RKO (cell line): ENCODE measurements at regions not wholly inside any gene's neighbourhood (a gene's known extent, or its start where the extent isn't known, plus 50 kb on each side); places are given as distances from the start of the nearest gene placed in this dataset.
A peak's percentile ranks its signal among the peaks of the same experiment; 100 is the strongest.
"Not testable (repeated sequence)": the region's sequence is repeated elsewhere in the genome, so short reads cannot be mapped to it uniquely, and the experiment has no call there.

Source experiments
- DNase-seq: peaks from one replicate; pipeline ENCODE4 v3.0.0-alpha.2; 2016; ENCODE audit warnings: low spot score

- not testable (repeated sequence) for DNase-seq
Observed at GRCh38 chr5:34189246-34189645, 146.2 kb upstream of the C1QTNF3 start.

- DNase-seq: not testable (repeated sequence)
Observed at GRCh38 chr5:34189752-34190411, 146.9 kb upstream of the C1QTNF3 start.

GRCh38 chr5:34190466-34190865 is 147.5 kb upstream of the C1QTNF3 start:
- DNase-seq: not testable (repeated sequence)

GRCh38 chr5:34191279-34191744 is 148.3 kb upstream of the C1QTNF3 start:
- not testable (repeated sequence) for DNase-seq

GRCh38 chr5:34192064-34192922 is 149.3 kb upstream of the C1QTNF3 start:
- not testable (repeated sequence) for DNase-seq

GRCh38 chr5:34192923-34193262 is 149.9 kb upstream of the C1QTNF3 start:
- DNase-seq: not testable (repeated sequence)

GRCh38 chr5:34193297-34193696 is 150.3 kb upstream of the C1QTNF3 start:
- not testable (repeated sequence) for DNase-seq

GRCh38 chr5:34193804-34194203 is 150.8 kb upstream of the C1QTNF3 start:
- DNase-seq: not testable (repeated sequence)

GRCh38 chr5:34196091-34196490 is 153.1 kb upstream of the C1QTNF3 start:
- not testable (repeated sequence) for DNase-seq

GRCh38 chr5:34205347-34205746 is 162.3 kb upstream of the C1QTNF3 start:
- DNase-seq: not testable (repeated sequence)

GRCh38 chr5:34217386-34217785 is 174.4 kb upstream of the C1QTNF3 start:
- peak; percentile 13 for DNase-seq

GRCh38 chr5:34221329-34222073 is 178.5 kb upstream of the C1QTNF3 start:
- not testable (repeated sequence) for DNase-seq

- DNase-seq: not testable (repeated sequence)
Observed at GRCh38 chr5:34223158-34223557, 180.1 kb upstream of the C1QTNF3 start.

GRCh38 chr5:34230402-34230801 is 187.4 kb upstream of the C1QTNF3 start:
- DNase-seq: not testable (repeated sequence)

GRCh38 chr5:34243802-34244201 is 200.8 kb upstream of the C1QTNF3 start:
- not testable (repeated sequence) for DNase-seq

GRCh38 chr5:34244281-34245031 is 201.4 kb upstream of the C1QTNF3 start:
- peak; percentile 58 for DNase-seq

GRCh38 chr5:34245032-34245394 is 202.0 kb upstream of the C1QTNF3 start:
- DNase-seq: peak; percentile 32

- DNase-seq: not testable (repeated sequence)
Observed at GRCh38 chr5:34245813-34246212, 202.8 kb upstream of the C1QTNF3 start.

- not testable (repeated sequence) for DNase-seq
Observed at GRCh38 chr5:34258598-34258997, 215.6 kb upstream of the C1QTNF3 start.

- DNase-seq: not testable (repeated sequence)
Observed at GRCh38 chr5:34261020-34261419, 218.0 kb upstream of the C1QTNF3 start.

GRCh38 chr5:34266151-34266550 is 223.1 kb upstream of the C1QTNF3 start:
- not testable (repeated sequence) for DNase-seq

- DNase-seq: not testable (repeated sequence)
Observed at GRCh38 chr5:34296759-34297158, 253.7 kb upstream of the C1QTNF3 start.
